Endothelial cell of umbilical vein (primary cell): ENCODE measurements at regions not wholly inside any gene's neighbourhood (a gene's known extent, or its start where the extent isn't known, plus 50 kb on each side); places are given as distances from the start of the nearest gene placed in this dataset.

Experiments used
- BruUV-seq: library from RNA; stranded (reverse); fragments of 400-500 nt; replicated peaks from 2 replicates; lab custom pipeline; 2021; lab: Mats Ljungman, UMichigan
- CTCF ChIA-PET: fragments of 300-600, 350-600 bp; sonication (Branson Sonifier 250); formaldehyde crosslinking; loops from one replicate; lab custom pipeline; 2021; ENCODE audit warnings: antibody characterized with exemption, inconsistent platforms; lab: Charles Lee
- POLR2A ChIA-PET: fragments of 300-600, 350-600 bp; sonication (Branson Sonifier 250); formaldehyde crosslinking; loops from one replicate; lab custom pipeline; 2021; ENCODE audit warnings: antibody characterized with exemption, inconsistent platforms; lab: Charles Lee
- DNase-seq: peaks from one replicate; pipeline ENCODE4 v3.0.0-alpha.2; 2011; ENCODE audit warnings: low read depth, low spot score
- FAIRE-seq: peaks from 2 replicates; lab custom pipeline; 2011; peaks lifted over from hg19 to GRCh38; lab: Jason Lieb, UNC
- H2AFZ ChIP-seq: 2 replicates; pipeline ENCODE4 v1.6.0; 2012; ENCODE audit warnings: low read depth, low read length, control low read depth, inconsistent platforms
- H3K27ac ChIP-seq: 2 replicates; pipeline ENCODE4 v1.5.1; 2011; ENCODE audit warnings: low read depth, mild to moderate bottlenecking, control low read depth, low read length, moderate library complexity; ENCODE audit not compliant: insufficient read depth
- H3K27me3 ChIP-seq, 2 experiments: 2 replicates each; pipeline versions ENCODE4 v1.6.0 to v1.6.1; 2011; ENCODE audit warnings: low read length in 2 of 2, mixed read lengths in 1 of 2; ENCODE audit not compliant: control insufficient read depth in 2 of 2, insufficient read depth in 2 of 2
- H3K36me3 ChIP-seq, 2 experiments: 2 replicates in 1 of 2; 3 replicates in 1 of 2; pipeline ENCODE4 v1.5.1; 2011; ENCODE audit warnings: low read length in 2 of 2, mild to moderate bottlenecking in 1 of 2, moderate library complexity in 1 of 2; ENCODE audit not compliant: control insufficient read depth in 2 of 2, insufficient read depth in 2 of 2; ENCODE audit errors: extremely low read depth in 1 of 2
- H3K4me1 ChIP-seq: 3 replicates; pipeline ENCODE4 v1.5.1; 2011; ENCODE audit warnings: mild to moderate bottlenecking, low read length; ENCODE audit not compliant: control insufficient read depth, insufficient read depth; ENCODE audit errors: extremely low read depth
- H3K4me2 ChIP-seq: 2 replicates; pipeline ENCODE4 v1.6.1; 2011; ENCODE audit warnings: low read length, control low read depth, mixed read lengths; ENCODE audit not compliant: insufficient read depth
- H3K4me3 ChIP-seq, 3 experiments: fragments of 200-600 bp in 1 of 3; sonication (generic), shearing (Covaris generic) in 1 of 3; replicated peaks in 1 of 3; 2 replicates each; pipeline ENCODE4 v1.5.1; 2011 to 2016; ENCODE audit warnings: control low read depth in 3 of 3, low read length in 3 of 3, mild to moderate bottlenecking in 2 of 3, inconsistent platforms in 1 of 3, low read depth in 1 of 3, moderate library complexity in 1 of 3; ENCODE audit not compliant: insufficient read depth in 1 of 3
- H3K79me2 ChIP-seq: 2 replicates; pipeline ENCODE4 v1.6.0; 2012; ENCODE audit warnings: low read length, inconsistent platforms; ENCODE audit not compliant: control insufficient read depth, insufficient read depth
- H3K9ac ChIP-seq: replicated peaks from 2 replicates; pipeline ENCODE3; 2011; ENCODE audit warnings: low read length, control low read depth; ENCODE audit not compliant: insufficient read depth; ENCODE audit errors: extremely low read depth
- H3K9me1 ChIP-seq: replicated peaks from 3 replicates; pipeline ENCODE4 v1.6.0; 2011; ENCODE audit warnings: mild to moderate bottlenecking, low read length; ENCODE audit not compliant: control insufficient read depth, insufficient read depth; ENCODE audit errors: extremely low read depth
- H3K9me3 ChIP-seq: replicated peaks from 2 replicates; pipeline ENCODE4 v1.5.1; 2012; ENCODE audit warnings: low read length, inconsistent platforms; ENCODE audit not compliant: control insufficient read depth, insufficient read depth
- H4K20me1 ChIP-seq: replicated peaks from 2 replicates; pipeline ENCODE3; 2011; ENCODE audit warnings: mild to moderate bottlenecking, low read length; ENCODE audit not compliant: control insufficient read depth, insufficient read depth; ENCODE audit errors: extremely low read depth
- EZH2 ChIP-seq: IDR thresholded peaks from 2 replicates; pipeline ENCODE4 v1.6.1; 2012; ENCODE audit warnings: borderline replicate concordance, low read depth, mild to moderate bottlenecking, moderate library complexity, low read length, inconsistent platforms; ENCODE audit not compliant: severe bottlenecking
- FOS ChIP-seq: IDR thresholded peaks from 2 replicates; pipeline ENCODE4 v1.6.1; 2011; ENCODE audit warnings: mild to moderate bottlenecking, low read length, moderate library complexity, borderline replicate concordance; ENCODE audit not compliant: insufficient read depth
- GATA2 ChIP-seq: IDR thresholded peaks from 2 replicates; pipeline ENCODE4 v1.7.0; 2011; ENCODE audit warnings: low read depth, mild to moderate bottlenecking, moderate library complexity, mixed read lengths, low read length; ENCODE audit not compliant: insufficient read length, insufficient read depth
- JUN ChIP-seq: IDR thresholded peaks from 2 replicates; pipeline ENCODE4 v1.6.1; 2011; ENCODE audit warnings: borderline replicate concordance, low read depth; ENCODE audit not compliant: insufficient read length, insufficient read depth
- MAX ChIP-seq: IDR thresholded peaks from 2 replicates; pipeline ENCODE4 v1.6.1; 2011; ENCODE audit not compliant: insufficient read depth, insufficient read length
- MYC ChIP-seq: IDR thresholded peaks from one replicate; pipeline ENCODE4 v1.6.1; 2011; ENCODE audit warnings: mild to moderate bottlenecking, low read depth, low read length
- POLR2A ChIP-seq: IDR thresholded peaks from 2 replicates; pipeline ENCODE4 v1.6.1; 2012; ENCODE audit warnings: low read depth, mild to moderate bottlenecking, control low read depth, low read length
- POLR2AphosphoS5 ChIP-seq: IDR thresholded peaks from 2 replicates; pipeline ENCODE4 v1.6.1; 2012; ENCODE audit warnings: low read depth, mild to moderate bottlenecking, control low read depth, low read length, moderate library complexity; ENCODE audit not compliant: insufficient read depth
- dilution Hi-C: fragments of 300-500 bp; cut with MboI; formaldehyde crosslinking; loops from one replicate; pipeline ENCODE4 v1.15.0; 2019; ENCODE audit warnings: low sequenced_read_pairs; ENCODE audit not compliant: extremely low pct_ligation_motif_present
- intact Hi-C: fragments of 100-400 bp; cut with micrococcal nuclease; formaldehyde crosslinking; loops from one replicate; pipeline ENCODE4 v1.10.0; 2022

- no peaks in the 10 kb centered on the region for H3K79me2 ChIP-seq
- H3K9me3 ChIP-seq = no peaks in the 10 kb centered on the region
- dilution Hi-C loops (no loop called here), intact Hi-C loops (no loop called here)
- no peak overlapping the region for H3K9ac ChIP-seq
- no peaks in the 10 kb centered on the region for H3K4me1 ChIP-seq
- POLR2A ChIA-PET = no interaction called here
- CTCF ChIA-PET = no interaction called here
- no peak overlapping the region for H2AFZ ChIP-seq
- H4K20me1 ChIP-seq = no peaks in the 10 kb centered on the region
- no peak overlapping the region for H3K4me3 ChIP-seq
- no peak for TF ChIP-seq GATA2
- no peak for TF ChIP-seq POLR2A
- TF ChIP-seq MYC = no peak
- no peak for TF ChIP-seq EZH2
- TF ChIP-seq MAX = no peak
- no peak for TF ChIP-seq JUN
- no peak for TF ChIP-seq POLR2AphosphoS5
- TF ChIP-seq FOS = no peak
- DNase-seq (no peak), FAIRE-seq (no peak)
- H3K4me2 ChIP-seq = no peak overlapping the region
- H3K9me1 ChIP-seq = no peaks in the 10 kb centered on the region
- H3K27ac ChIP-seq = no peak overlapping the region
- no peaks in the 10 kb centered on the region for H3K36me3 ChIP-seq
- no peaks in the 10 kb centered on the region for H3K27me3 ChIP-seq
- BruUV-seq = no TSS peak
Observed at GRCh38 chr1:240682166-240682858, 70.4 kb upstream of the GREM2 start.
